GM21717 (cell line): ENCODE measurements at regions not wholly inside any gene's neighbourhood (a gene's known extent, or its start where the extent isn't known, plus 50 kb on each side); places are given as distances from the start of the nearest gene placed in this dataset.

ENCODE experiments used
- ATAC-seq: cut with Tn5 transposase; IDR thresholded peaks from one replicate; pipeline ENCODE4 v1.9.1; 2021; ENCODE audit warnings: mild to moderate bottlenecking, moderate library complexity; ENCODE audit not compliant: unreplicated experiment

DNA sequence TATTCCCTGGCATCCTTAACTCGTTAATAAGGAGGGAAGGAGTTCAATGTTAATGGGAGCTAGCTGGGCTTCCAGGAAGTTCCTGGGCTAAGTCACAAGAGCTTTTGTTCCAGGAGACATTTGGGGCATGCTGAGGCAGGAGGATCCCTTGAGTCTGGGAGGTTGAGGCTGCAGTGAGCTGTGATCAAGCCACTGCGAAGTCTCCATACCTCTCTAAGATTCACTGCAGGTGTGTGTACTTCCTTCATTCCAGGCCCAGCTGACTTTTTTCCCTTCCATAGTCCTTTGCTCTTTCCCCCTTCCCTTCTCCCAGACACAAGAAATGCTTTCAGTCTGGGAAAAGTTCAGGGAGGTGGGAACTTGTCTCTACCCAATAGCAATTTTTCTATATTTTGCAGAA is 489.8 kb downstream of the NPIPA7 start:
- no peak for ATAC-seq

DNA sequence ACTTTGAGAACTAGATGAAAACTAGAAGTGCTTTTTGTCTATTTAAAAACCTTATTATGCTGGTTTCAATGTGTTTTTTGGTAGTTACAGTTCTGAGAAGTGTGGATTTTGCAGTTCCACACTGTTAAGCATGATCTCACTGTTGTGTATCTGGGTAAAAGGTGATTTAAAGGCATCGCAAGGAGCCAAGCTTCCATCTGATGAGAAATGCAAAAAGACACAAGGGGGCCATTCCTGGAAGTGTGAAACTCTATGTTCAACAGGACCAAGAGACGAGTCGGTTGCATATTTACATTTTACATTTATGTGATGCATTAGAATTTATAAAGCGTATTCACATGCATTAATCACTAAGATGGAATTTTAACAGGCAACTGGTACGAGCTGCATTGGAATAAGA is 490.8 kb downstream of the NPIPA7 start:
- no peak for ATAC-seq

DNA sequence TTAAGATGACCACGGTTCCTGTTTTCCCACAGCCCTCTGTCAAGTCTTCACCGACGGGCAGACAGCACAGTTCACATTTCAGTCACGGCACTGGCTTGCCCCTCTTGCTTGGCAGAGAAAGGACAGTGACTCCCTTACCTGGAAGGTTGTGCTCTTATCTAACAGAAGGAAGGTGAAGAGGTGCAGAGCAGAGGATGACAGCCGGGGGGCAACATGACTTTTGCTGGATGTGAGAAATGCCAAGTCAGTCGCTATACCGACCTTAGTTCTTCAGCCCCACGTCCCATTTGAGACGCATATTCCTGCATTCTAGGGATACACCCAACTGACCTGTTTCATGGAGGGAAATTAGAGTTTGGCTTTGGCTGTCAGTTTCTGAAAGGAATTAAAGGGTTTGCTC is 492.3 kb downstream of the NPIPA7 start:
- ATAC-seq = no peak

DNA sequence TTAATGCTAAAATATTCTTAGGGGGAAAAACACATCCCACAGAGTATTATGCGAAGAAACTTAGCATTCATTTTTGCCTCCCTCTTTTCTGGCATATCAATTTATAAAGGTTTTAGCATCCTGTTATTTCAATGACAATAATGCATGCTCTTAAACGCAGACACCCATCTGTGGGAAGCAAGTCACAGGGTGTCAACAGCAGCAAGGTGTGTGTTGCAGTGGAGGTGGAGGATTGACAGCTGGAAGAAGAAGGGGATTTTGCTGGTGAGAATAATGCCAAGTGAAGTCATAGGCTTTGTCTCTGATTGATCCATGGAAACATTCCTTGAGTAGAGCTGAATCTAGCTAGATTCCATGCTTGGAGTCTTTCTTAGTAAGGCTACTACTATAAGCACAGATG is 498.1 kb downstream of the NPIPA7 start:
- no peak for ATAC-seq

DNA sequence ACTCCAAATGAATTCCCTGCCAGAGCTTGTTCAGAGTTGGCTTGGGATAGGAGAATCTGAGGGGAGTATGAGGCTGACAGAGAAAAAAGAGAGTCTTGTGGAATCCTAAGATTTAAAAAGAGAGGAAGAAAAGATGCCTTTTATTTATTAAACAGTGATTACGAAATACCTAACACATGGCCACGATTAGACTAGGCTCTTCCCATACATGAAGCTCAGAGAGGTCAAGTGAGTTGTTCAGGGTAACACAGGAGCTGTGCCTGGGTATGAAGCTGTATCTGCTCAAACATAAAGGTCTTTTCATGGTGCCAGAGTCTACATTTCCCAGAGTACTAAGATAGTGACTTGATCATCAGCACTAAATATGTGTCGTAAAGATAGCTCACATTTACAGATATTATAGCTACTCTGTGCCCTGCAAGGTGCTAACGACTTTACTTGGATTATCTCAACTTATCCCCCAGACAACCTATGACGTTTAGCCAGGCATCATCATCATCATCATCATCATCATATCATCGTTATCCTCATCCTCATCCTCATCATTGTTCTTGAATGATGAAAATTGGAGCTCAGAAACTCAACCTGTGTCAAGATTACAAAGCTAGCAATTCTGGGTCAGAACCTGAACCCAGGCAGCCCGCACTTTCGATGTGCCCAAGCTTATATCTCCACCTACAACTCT is 500.8 kb downstream of the NPIPA7 start:
- no peak for ATAC-seq

DNA sequence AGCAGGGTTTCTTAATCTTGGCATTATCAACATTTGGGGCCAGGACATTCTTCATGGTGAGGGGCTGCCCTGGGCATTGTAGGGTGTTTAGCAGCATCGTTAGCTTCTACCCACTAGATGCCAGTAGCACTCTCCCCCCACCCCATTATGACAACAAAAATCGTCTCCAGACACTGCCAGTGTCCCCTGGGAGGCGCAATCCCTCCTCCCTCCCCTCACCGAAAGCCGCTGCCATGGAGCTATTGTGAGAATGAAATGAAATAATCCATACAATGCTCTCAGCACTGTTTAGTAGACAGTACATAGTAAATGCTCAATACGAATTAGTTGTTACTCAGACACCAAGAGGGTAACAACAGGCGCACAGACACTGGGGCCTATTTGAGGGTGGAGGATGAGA is 502.9 kb downstream of the NPIPA7 start:
- ATAC-seq = no peak

DNA sequence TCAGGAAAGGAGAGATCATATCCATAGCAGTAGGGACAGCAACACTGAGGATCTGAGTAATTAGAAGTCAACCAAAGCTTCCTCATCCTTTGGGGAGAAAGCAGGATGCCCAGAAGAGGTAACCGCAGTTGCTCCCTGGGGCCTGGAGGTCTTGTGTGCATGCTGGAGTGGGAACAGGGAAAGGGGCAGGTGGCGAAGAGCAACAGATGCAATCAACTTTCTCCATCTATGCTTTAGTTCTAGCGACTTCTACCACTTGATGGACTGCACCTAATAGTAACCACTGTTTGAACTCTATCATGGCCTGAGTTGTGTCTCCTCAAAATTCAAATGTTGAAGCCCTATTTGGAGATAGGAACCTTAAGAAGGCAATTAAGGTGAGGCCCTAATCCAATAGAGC is 503.8 kb downstream of the NPIPA7 start:
- ATAC-seq = no peak

DNA sequence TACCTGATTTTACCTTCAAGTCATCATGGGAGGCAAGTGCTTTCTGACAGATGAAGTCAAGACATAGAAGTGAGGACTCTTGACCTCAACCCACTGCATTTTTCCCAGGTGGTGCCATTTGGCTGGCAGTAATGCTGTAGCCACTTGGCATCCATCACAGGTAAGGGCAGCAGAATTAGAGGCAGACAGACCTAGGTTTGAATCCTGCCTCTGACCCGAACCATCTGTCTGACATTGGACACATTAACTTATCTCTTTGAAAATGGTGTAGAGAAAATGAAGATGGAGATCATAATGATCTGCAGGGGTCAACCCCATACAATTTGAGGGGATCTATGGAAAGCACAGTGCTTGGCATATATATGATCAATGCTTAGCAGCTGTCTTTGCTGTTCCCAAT is 505.5 kb downstream of the NPIPA7 start:
- ATAC-seq = no peak

DNA sequence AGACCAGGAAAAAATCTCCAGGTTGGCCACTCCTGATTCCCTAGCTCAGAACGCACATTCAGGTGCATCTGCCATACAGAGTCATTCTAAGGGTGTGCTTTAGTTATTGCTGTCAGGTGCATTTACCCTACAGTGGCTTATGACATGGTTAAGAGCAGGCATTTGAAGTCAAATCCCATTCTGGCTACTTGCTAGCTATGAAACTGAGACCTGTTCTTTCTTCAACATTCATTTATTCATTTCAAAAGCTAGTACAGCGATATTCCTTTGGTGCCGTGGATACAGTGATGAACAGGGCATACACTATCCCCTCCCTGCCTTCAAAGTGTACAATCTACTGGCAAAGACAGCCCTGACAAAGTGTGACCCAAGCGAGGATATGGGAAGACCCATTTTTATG is 508.3 kb downstream of the NPIPA7 start:
- no peak for ATAC-seq

DNA sequence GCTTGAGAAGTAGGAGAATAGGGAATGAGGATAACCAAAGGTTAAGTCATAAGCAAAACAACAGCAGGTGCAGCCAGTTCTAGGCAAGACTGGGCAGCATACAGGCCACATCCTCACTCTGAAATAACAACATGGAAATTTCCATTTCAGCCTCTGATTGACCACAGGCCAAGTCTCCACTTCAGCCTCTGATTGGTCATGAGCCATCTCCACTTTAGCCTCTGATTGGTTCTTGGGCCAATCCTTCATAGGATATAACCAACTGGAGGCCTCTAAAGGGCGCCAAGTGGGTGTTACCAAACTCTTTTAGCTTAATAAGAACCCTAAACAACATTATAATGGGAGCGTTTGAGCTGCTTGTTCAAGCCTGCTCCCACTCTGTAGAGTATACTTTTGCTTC is 512.0 kb downstream of the NPIPA7 start:
- no peak for ATAC-seq

DNA sequence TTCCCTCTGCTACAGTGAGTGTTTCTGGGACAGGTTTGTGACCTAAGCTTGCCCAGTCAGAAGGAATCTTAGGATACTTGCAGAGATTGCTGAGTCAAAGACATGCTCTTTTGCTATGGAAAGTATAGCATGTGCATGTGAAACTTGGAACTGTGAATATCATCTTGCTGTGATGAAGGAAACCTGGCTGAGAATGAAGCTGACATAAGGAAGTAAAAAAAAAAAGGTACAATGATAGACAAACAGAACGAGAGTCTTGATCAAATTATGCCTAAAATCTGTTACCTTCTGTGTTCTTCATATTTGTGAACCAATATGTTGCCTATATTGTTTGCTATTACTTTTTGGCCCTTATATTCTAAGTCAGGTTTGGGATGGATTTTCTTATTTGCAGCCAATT is 525.7 kb downstream of the NPIPA7 start:
- ATAC-seq = no peak

DNA sequence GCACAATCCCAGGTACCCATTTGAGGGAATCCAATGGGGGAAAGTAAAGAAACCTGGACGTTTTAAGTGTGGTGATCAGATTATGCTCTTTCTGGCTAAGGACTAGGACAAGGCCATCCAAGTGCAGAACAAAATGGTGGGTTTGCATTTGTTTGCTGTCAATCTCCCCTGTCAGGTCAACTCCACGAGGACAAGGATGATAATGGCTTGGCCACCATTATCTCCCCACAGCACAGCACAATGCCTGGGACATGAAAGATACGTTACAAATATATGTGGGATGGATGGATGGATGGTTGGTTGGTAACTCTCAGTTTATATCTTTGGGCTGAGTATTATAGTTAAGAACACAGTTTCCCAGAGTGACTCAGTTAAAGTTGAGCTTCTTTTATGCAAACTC is 526.9 kb downstream of the NPIPA7 start:
- ATAC-seq = no peak

DNA sequence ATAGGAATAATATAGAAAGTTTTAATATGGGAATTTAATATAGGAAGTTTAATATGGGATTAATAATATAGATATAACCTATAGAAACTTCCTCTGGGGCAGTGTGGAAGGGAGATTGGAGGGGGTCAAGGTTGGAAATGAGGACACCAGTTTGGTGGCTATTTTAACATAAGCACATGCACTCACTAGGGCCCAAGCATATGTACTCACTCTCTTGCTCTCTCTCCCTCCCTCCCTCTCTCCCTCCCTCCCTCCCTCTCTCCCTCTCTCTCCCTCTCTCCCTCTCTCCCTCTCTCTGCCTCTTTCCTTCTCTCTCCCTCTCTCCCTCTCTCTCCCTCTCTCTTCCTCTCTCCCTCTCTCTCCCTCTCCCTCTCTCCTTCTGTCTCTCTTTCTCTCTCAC is 528.1 kb downstream of the NPIPA7 start:
- ATAC-seq = no peak

DNA sequence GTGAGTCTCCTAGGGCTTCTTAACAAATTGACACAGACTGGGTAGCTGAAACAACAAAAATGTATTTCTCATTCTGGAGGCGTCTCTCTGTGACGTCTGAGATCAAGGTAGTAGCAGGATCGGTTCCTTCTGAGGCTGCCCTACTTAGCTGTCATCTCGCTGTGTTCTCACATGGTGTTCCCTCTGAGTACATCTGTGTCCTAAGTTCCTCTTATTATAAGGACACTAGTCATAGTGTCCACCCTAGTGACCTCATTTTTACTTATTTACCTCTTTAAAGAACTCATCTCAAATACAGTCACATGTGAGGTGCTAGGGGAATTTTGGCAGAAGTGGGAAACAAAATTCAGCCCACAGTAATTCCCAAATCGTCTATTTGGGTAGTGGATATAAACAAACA is 529.1 kb downstream of the NPIPA7 start:
- no peak for ATAC-seq

DNA sequence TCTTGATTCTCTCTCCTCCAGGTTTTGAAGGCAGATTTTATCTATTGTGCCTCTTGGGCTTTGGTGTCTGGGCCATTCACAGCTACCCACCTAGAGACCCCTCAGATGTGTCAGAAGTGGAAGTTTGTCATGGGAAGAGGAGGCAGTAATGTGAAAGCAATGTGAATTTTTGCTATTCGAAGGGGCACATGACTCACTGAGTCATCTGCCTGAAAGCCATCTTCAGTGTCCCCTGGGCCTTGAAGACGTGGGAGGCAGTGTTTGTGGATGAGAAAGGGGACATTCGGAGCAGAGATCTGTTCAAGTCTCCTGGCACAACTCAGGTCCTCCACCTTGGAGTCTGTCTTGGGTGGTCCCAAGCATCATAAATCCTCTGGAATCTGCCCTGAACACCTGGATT is 530.2 kb downstream of the NPIPA7 start:
- ATAC-seq = no peak

DNA sequence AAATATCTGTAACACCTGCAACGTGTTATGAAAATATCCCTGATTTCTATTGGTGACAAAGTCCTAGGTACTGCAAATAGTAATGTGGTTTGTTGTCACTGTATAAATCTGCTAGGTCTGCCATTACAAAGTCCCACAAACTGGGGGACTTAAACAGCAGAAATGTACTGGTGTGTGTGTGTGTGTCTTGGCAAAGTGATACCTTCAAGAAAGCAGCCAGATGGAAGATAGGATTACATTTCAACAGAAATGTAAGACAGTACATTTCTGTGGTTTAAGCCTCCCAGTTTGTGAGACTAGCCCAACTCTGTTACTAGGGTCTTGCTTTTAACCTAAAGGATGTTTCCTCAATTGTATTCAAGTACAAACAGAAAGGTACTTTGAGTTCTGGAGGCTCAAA is 531.7 kb downstream of the NPIPA7 start:
- ATAC-seq = no peak

DNA sequence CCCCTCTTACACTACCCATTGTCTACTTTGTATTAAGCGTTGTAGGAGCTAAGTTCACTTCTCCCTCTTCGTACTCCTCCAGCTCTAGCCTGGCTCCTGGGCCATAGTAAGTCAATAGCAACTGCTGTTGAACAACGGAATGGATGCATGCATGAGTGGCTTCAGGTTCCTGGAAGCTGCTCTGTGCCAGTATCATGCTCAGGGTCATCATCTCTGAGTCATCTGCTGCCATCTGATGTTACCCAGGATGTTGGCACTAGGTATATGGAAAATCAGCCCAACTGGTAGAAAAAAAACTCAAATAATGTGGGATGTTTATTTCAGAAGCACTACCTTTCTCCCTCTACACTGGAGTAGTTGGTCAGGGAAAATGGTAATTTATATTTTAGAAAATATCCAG is 536.8 kb downstream of the NPIPA7 start:
- ATAC-seq = no peak

DNA sequence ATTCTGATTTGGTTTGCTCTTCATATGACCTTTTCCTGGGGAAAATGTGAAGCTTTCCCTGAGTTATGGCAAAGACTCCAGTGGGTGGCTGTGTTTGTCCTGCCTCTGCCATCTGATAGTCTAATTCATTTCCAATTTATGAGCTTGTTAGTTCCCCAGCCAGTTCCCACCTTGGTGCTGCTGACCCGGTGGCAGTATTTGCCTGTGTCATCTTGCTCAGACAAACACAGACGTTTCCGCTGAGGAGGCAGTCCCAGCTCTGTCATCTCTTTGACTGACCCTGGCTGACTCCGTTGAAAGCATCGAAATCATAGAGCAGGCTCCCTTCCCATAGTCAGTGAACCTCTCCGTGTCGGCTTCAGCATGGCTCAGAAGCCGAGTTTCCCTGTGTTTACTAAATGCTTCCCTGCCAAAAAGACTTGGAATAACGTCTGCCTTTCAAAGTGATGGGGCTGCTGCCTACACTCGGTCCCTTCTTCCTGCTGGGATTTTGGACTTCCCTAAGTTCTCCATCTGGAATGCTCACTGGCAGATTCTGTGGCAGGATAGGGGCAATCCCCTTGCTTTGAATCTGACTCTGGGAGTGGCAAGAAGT is 538.3 kb downstream of the NPIPA7 start:
- ATAC-seq = no peak

DNA sequence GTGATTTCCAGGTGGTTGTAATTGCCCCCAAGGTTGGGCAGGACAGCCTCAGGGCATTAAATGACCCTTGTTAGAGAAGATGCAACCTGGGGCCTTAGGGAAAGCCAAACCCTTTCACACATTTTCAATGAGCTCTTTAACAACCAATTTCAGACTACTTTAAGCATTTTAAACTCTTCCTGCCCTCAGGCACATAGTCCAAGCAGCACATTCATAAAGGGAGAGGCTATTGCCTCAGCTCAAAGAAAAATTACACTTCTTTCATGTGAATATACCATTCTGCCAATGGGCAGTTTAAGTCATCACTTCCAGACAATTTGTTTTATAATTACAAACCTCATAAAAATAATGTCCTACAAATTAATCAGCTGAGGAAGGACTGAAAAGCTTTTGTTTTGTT is 544.5 kb downstream of the NPIPA7 start:
- ATAC-seq = no peak

DNA sequence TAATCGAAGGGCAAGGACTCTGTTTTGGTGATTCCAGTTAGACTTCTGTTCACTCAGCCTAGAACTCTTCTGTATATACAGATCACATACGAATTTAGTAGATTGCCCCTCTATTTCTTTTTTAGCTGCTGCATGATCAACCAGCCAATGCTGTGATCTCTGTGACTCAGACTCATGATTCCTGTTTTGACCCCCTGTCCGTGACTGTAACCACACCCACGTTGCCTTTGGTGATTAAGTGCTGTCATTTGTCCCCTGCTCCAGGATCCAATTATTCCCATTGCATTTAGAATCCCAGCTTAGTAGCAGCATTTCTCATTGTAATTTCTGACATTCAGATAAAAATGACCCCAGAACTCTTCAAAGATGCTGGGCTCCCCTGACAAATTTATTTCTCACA is 545.7 kb downstream of the NPIPA7 start:
- no peak for ATAC-seq

DNA sequence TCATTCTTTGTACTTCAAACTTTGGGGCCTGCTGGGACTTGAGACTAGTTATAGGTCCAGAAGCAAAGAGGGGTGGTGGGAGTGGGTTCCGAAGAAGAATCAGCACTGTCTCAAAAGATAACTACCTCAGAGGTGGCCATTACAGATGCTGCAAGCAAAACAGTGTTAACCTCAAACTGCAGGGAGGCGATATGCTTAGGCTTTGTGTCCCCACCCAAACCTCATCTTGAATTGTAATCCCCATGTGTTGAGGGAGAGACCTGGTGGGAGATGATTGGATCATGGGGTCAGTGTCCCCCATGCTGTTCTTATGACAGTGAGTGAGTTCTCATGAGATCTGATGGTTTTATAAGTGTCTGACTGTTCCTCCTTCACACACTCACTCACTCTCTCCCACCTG is 545.3 kb downstream of the XYLT1 start:
- ATAC-seq = no peak

DNA sequence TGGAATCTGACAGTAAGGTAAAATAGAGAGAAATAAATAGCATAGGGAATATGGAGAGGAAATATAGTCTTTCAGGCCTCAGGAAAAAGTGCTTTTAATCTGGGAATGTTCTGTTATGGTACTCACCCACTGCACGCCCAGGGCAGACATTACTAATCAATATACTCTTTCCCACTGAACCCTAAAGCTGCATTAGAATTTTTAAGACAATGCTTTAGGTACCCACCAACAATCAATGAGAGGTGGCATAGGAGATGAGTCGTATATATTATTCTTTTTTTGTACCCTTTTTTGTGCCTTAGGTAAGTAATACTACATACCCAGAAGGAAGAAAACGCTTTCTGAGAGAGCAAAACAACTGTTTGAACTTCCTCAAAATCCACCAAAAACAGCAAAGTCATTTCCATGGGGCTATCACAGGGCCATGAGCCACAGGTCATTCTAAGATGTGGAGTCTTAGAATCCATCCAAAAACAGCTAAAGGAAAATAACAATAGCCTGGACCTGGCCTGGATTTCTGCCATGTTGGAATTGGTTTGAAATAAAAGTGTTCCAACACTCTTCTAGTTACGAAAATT is 542.1 kb downstream of the XYLT1 start:
- no peak for ATAC-seq
